HG02571 (cell line): ENCODE measurements at regions not wholly inside any gene's neighbourhood (a gene's known extent, or its start where the extent isn't known, plus 50 kb on each side); places are given as distances from the start of the nearest gene placed in this dataset.
"Not testable (repeated sequence)": the region's sequence is repeated elsewhere in the genome, so short reads cannot be mapped to it uniquely, and the experiment has no call there.

ENCODE experiments used
- ATAC-seq: cut with Tn5 transposase; IDR thresholded peaks from one replicate; pipeline ENCODE4 v1.9.1; 2021; ENCODE audit warnings: mild to moderate bottlenecking, moderate library complexity; ENCODE audit not compliant: unreplicated experiment

GRCh38 chr7:91750091-91750490 lies 130.4 kb downstream of the MTERF1 start:
- ATAC-seq: no peak

- no peak for ATAC-seq
These were observed 128.4 kb downstream of the MTERF1 start for GRCh38 chr7:91752102-91752501.

DNA sequence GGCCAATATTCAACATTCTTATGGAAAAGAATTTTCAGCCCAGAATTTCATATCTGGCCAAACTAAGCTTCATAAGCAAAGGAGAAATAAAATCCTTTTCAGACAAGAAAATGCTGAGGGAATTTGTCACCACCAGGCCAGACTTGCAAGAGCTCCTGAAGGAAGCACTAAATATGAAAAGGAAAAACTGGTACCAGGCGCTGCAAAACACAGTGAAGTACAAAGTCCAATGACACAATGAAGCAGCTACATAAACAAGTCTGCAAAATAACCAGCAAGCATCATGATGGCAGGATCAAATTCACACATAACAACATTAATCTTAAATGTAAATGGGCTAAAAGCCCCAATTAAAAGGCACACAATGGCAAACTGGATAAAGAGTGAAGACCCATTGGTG lies 126.2 kb downstream of the MTERF1 start:
- ATAC-seq: not testable (repeated sequence)

GRCh38 chr7:91755121-91755520 lies 125.4 kb downstream of the MTERF1 start:
- ATAC-seq: not testable (repeated sequence)

GRCh38 chr7:91759205-91759863 lies 121.2 kb downstream of the MTERF1 start:
- no peak for ATAC-seq

DNA sequence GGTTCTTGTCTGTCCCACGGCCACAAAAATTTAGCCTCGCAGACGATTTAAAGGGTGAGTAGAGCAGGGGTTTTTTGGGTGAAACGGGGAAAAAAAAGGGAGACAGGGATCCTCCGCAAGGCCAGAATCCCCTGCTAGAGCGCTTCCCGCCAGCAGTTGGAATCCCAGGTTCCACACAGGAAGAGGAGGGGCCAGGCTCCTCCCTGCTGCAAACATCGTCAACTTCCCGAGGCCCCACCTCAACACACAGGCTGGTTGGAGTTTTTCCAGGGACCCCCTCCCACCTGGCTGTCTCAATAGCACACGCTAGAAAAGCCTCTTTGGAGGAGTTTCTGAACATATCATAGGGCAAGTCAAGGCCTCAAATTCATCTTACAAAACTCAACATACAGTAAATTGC lies 112.7 kb downstream of the MTERF1 start:
- no peak for ATAC-seq

DNA sequence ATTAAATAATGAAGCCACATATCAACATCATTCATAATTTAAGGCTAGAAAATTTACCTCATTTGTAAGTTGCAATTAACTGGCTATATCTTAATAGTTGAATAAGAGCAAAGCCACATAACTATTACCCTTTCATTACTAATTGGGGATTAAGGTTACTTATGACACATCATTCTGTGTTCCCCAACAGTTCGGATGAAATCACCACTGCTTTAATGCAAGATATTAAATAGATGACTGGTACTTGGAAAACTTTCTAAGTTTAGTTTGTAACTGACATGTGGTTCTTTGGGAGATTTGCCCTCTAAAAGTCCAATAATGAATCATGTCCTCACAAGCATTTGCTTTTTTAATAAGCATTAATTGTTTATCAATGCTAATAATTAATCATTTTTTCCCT lies 109.1 kb downstream of the MTERF1 start:
- no peak for ATAC-seq

DNA sequence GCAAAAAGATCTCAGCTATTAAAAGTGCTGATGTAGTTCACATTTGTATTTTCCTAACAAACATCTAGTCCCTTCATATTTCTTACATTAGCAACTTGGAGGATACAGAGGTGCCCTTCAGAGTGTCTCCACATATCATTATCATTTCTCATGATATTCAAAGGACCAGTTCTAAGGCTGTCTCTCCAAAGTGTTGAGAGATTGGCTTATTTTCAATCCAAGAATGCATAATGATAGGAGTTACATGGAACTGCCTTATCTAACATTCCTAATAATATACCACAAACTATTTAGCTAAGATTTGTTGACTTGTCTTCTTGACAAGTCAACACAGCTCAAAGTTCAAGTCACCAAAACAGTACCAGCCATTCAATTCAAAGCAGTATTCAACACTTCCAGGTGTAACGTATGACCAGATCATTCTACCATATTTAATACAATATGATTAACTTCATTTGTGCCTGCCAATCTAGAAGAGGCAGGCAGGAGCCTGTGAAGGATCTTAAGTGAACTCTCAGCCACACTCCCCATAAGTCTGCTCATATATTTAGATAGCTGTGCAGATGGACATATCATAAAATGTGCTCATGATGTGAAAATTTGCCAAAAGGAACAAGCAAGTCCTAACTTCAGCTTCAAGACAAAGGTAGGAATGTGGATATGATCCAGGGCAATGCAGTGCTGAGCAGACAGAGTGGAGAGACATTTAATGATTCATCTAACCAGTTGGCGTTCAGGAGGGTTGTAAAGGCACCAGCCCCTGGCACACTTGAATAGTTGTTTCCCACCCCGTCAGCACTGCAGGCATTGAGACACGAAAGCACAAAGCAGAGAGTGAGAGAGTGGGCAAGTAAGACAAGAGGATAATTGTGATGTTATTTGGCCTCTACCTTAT lies 108.3 kb downstream of the MTERF1 start:
- ATAC-seq: no peak

DNA sequence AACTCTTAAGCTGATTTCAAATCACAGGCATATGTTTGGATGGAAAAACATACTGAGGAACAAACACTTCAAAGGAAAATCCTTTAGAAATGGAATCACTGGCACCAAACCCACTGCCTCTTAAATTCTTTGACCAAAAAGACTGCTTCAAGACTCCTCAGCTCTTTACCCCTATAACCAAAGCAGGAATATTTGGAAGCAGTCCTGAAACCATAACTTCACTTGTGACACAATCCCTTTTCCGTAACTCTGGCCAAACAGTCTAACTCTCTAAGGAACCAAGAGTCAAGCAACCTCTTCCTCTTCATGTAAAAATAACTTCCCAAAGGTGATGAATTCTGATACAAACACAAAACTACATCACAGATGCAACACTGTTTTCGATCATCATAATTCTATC lies 104.3 kb downstream of the MTERF1 start:
- ATAC-seq: no peak

DNA sequence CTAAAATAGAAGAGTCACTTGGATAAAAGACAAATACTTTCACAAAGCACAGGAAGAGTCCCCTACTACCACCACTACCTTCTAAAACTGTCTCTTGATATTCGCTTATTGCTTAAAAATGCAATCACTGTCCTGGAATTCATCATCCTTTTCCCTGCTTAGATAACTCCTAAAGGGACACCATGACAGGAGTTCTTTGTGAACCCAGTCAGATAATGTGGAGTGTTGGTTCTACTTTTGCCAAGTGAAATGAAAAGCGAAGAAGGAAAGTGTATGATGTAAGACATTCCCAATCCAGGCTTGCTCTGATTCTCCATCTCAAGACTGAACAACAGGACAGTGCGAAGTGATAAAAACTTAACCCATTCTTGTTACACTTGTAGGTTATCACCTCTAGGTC lies 103.0 kb downstream of the MTERF1 start:
- ATAC-seq: no peak

GRCh38 chr7:91778416-91778815 lies 102.1 kb downstream of the MTERF1 start:
- ATAC-seq: no peak

GRCh38 chr7:91780521-91780920 lies 100.0 kb downstream of the MTERF1 start:
- no peak for ATAC-seq

GRCh38 chr7:91784469-91784868 lies 96.0 kb downstream of the MTERF1 start:
- no peak for ATAC-seq

DNA sequence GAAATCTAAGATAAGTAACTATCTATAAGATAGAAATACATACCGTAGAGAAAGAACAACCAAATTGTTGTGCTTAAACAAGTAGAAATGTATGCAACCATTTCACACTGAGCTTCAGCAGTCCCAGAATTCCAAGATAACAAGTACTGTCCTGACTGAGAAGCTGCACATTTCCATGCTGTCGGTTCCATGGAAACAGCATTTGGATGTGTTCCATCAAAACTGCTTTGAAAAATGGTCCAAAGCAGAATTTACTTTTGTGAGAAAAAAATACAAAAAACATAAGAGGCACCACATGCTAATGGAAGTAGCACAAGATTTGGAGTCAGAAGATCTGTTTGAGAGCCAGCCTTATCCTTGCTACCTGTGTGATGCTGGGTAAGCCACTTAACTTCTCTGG lies 92.6 kb downstream of the MTERF1 start:
- no peak for ATAC-seq

- ATAC-seq: no peak
These were observed 91.4 kb downstream of the MTERF1 start for GRCh38 chr7:91789086-91789485.

DNA sequence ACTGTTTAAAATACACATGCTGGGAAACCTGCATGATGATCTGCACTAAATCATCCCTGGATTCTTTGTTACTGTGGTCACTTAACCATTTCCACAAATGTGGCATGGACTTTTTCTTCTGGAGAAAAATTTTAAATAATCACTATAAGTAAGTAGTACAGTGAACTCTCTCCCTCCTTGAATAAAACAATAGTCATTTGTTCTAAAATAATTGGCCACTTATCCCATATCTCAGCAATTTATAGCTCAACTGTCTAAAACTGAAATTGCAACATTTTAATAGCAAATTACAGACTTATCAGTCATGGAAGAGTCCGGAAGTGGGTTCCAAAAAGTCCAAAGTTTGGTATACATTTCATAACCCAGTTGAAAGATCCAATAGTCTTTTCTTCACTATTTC lies 90.9 kb downstream of the MTERF1 start:
- no peak for ATAC-seq

GRCh38 chr7:91790646-91791045 lies 89.9 kb downstream of the MTERF1 start:
- not testable (repeated sequence) for ATAC-seq

GRCh38 chr7:91796122-91796521 lies 84.4 kb downstream of the MTERF1 start:
- no peak for ATAC-seq

GRCh38 chr7:91798425-91798824 lies 82.1 kb downstream of the MTERF1 start:
- no peak for ATAC-seq

GRCh38 chr7:91800389-91800788 lies 80.1 kb downstream of the MTERF1 start:
- ATAC-seq: no peak

DNA sequence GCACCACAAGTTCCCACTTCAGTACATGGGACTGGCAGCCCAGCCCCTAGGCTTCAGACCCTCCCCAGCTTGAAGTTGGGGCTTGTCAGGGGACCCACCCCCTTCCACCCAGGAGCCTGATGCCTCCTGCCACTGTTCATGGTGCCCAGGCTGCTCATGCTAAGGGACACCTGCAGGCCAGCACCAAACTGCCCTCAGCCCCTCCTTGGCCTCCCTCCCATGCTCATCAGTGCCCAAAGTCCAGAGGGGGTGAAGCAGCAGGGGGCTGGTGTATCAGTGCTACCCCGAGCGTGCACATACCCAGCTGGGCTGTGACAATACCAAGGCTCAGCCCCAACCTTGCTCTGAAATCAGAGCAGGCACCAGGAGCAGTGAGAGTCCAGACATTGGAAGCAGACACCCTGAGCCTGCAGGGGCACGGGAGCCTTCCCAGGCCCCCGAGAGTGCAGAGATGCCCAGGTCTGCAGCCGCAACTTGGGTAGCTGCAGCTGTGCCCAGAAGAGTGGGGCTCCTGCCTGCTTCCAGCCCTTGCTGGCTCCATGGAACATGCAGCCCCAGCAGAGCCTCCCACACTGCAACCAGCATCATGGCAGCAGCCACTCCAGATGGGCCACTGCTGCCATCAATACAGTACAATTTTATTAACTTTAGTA lies 79.0 kb downstream of the MTERF1 start:
- ATAC-seq: no peak

DNA sequence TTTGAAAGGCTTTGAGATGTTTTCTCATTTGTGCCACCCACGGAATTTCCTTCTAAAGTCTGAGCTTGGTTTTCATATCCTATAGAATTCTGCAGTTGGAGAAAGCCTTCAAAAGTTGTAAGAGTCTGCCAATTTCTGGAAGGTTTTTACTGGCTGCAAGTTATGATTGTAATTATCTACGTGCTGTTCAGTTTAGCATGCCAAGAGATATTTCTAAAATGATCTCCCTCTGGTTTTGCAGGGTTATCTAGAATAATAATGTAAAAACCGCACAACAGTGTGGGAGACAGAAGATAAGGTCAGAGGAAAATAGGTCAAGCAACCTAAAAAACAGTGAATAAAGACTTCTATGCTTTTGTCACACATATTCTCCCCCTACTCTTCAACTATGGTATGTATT lies 69.3 kb downstream of the MTERF1 start:
- no peak for ATAC-seq
